ENCODE measurements at regions not wholly inside any gene's neighbourhood (a gene's known extent, or its start where the extent isn't known, plus 50 kb on each side); places are given as distances from the start of the nearest gene placed in this dataset.
"Not testable (repeated sequence)": the region's sequence is repeated elsewhere in the genome, so short reads cannot be mapped to it uniquely, and the experiment has no call there.

- no peaks in the 10 kb centered on the region for H3K9me3 ChIP-seq (ENCODE audit: low read length)
Observed at GRCh38 chr3:29026286-29026685, 254.6 kb upstream of the RBMS3 start.

GRCh38 chr3:29026959-29027358 is 253.9 kb upstream of the RBMS3 start:
- Histone ChIP-seq H3K27me3 (ENCODE audit: insufficient read depth, low read length) (no peaks in the 10 kb centered on the region), H3K36me3 (ENCODE audit: insufficient read depth, low read length) (no peaks in the 10 kb centered on the region), H2AFZ (ENCODE audit: low read depth, low read length) (no peak overlapping the region)

More at GRCh38 chr3:29026286-29026685, 254.6 kb upstream of the RBMS3 start:
- no peaks in the 10 kb centered on the region for H3K36me3 ChIP-seq (ENCODE audit: insufficient read depth, low read length)
- H2AFZ ChIP-seq (ENCODE audit: low read depth, low read length): no peak overlapping the region
- H3K4me1 ChIP-seq (ENCODE audit: insufficient read depth, low read length): no peaks in the 10 kb centered on the region
- H3K4me3 ChIP-seq (ENCODE audit: low read length): no peak overlapping the region
- no peaks in the 10 kb centered on the region for H3K27me3 ChIP-seq (ENCODE audit: insufficient read depth, low read length)

GRCh38 chr3:29031175-29031574 is 249.7 kb upstream of the RBMS3 start:
- H3K4me3 ChIP-seq (ENCODE audit: low read length); H3K27me3 ChIP-seq (ENCODE audit: insufficient read depth, low read length); H3K4me1 ChIP-seq (ENCODE audit: insufficient read depth, low read length); H3K36me3 ChIP-seq (ENCODE audit: insufficient read depth, low read length); H3K9me3 ChIP-seq (ENCODE audit: low read length); H2AFZ ChIP-seq (ENCODE audit: low read depth, low read length): not testable (repeated sequence)

More at GRCh38 chr3:29026959-29027358, 253.9 kb upstream of the RBMS3 start:
- Histone ChIP-seq H3K4me1 (ENCODE audit: insufficient read depth, low read length) (no peaks in the 10 kb centered on the region), H3K4me3 (ENCODE audit: low read length) (no peak overlapping the region), H3K9me3 (ENCODE audit: low read length) (no peaks in the 10 kb centered on the region)

GRCh38 chr3:29033511-29033910 is 247.4 kb upstream of the RBMS3 start:
- Histone ChIP-seq H3K4me1 (ENCODE audit: insufficient read depth, low read length) (no peaks in the 10 kb centered on the region), H3K9me3 (ENCODE audit: low read length) (no peaks in the 10 kb centered on the region), H3K36me3 (ENCODE audit: insufficient read depth, low read length) (no peaks in the 10 kb centered on the region), H3K27me3 (ENCODE audit: insufficient read depth, low read length) (no peaks in the 10 kb centered on the region), H2AFZ (ENCODE audit: low read depth, low read length) (no peak overlapping the region), H3K4me3 (ENCODE audit: low read length) (no peak overlapping the region)

GRCh38 chr3:29050155-29050554 is 230.7 kb upstream of the RBMS3 start:
- H3K36me3 ChIP-seq (ENCODE audit: insufficient read depth, low read length): no peaks in the 10 kb centered on the region
- H3K27me3 ChIP-seq (ENCODE audit: insufficient read depth, low read length): no peaks in the 10 kb centered on the region

GRCh38 chr3:29057326-29057725 is 223.5 kb upstream of the RBMS3 start:
- no peaks in the 10 kb centered on the region for H3K9me3 ChIP-seq (ENCODE audit: low read length)
- H3K36me3 ChIP-seq (ENCODE audit: insufficient read depth, low read length): no peaks in the 10 kb centered on the region
- H3K4me3 ChIP-seq (ENCODE audit: low read length): no peak overlapping the region
- no peaks in the 10 kb centered on the region for H3K27me3 ChIP-seq (ENCODE audit: insufficient read depth, low read length)
- H3K4me1 ChIP-seq (ENCODE audit: insufficient read depth, low read length): no peaks in the 10 kb centered on the region
- no peak overlapping the region for H2AFZ ChIP-seq (ENCODE audit: low read depth, low read length)

More at GRCh38 chr3:29050155-29050554, 230.7 kb upstream of the RBMS3 start:
- no peak overlapping the region for H3K4me3 ChIP-seq (ENCODE audit: low read length)
- no peaks in the 10 kb centered on the region for H3K4me1 ChIP-seq (ENCODE audit: insufficient read depth, low read length)
- no peaks in the 10 kb centered on the region for H3K9me3 ChIP-seq (ENCODE audit: low read length)
- no peak overlapping the region for H2AFZ ChIP-seq (ENCODE audit: low read depth, low read length)

- Histone ChIP-seq H3K9me3 (ENCODE audit: low read length) (no peaks in the 10 kb centered on the region), H3K27me3 (ENCODE audit: insufficient read depth, low read length) (no peaks in the 10 kb centered on the region), H3K4me3 (ENCODE audit: low read length) (no peak overlapping the region), H3K36me3 (ENCODE audit: insufficient read depth, low read length) (no peaks in the 10 kb centered on the region), H2AFZ (ENCODE audit: low read depth, low read length) (no peak overlapping the region), H3K4me1 (ENCODE audit: insufficient read depth, low read length) (peaks cover 20% of the 10 kb centered on the region)
Observed at GRCh38 chr3:29064085-29064484, 216.8 kb upstream of the RBMS3 start.

GRCh38 chr3:29065211-29065785 is 215.6 kb upstream of the RBMS3 start:
- H3K36me3 ChIP-seq (ENCODE audit: insufficient read depth, low read length): no peaks in the 10 kb centered on the region
- H3K9me3 ChIP-seq (ENCODE audit: low read length): no peaks in the 10 kb centered on the region
- H3K27me3 ChIP-seq (ENCODE audit: insufficient read depth, low read length): no peaks in the 10 kb centered on the region
- H3K4me1 ChIP-seq (ENCODE audit: insufficient read depth, low read length): peaks cover 20% of the 10 kb centered on the region
- no peak overlapping the region for H2AFZ ChIP-seq (ENCODE audit: low read depth, low read length)
- no peak overlapping the region for H3K4me3 ChIP-seq (ENCODE audit: low read length)

GRCh38 chr3:29067007-29067406 is 213.9 kb upstream of the RBMS3 start:
- Histone ChIP-seq H3K9me3 (ENCODE audit: low read length) (no peaks in the 10 kb centered on the region), H3K4me1 (ENCODE audit: insufficient read depth, low read length) (peaks cover 20% of the 10 kb centered on the region), H2AFZ (ENCODE audit: low read depth, low read length) (no peak overlapping the region), H3K36me3 (ENCODE audit: insufficient read depth, low read length) (no peaks in the 10 kb centered on the region), H3K27me3 (ENCODE audit: insufficient read depth, low read length) (no peaks in the 10 kb centered on the region), H3K4me3 (ENCODE audit: low read length) (no peak overlapping the region)

- Histone ChIP-seq H3K27me3 (ENCODE audit: insufficient read depth, low read length) (no peaks in the 10 kb centered on the region), H3K4me3 (ENCODE audit: low read length) (no peak overlapping the region), H2AFZ (ENCODE audit: low read depth, low read length) (no peak overlapping the region)
Observed at GRCh38 chr3:29070959-29071634, 209.8 kb upstream of the RBMS3 start.

GRCh38 chr3:29072611-29073010 is 208.3 kb upstream of the RBMS3 start:
- no peaks in the 10 kb centered on the region for H3K4me1 ChIP-seq (ENCODE audit: insufficient read depth, low read length)

More at GRCh38 chr3:29070959-29071634, 209.8 kb upstream of the RBMS3 start:
- Histone ChIP-seq H3K9me3 (ENCODE audit: low read length) (no peaks in the 10 kb centered on the region), H3K36me3 (ENCODE audit: insufficient read depth, low read length) (no peaks in the 10 kb centered on the region), H3K4me1 (ENCODE audit: insufficient read depth, low read length) (no peaks in the 10 kb centered on the region)

GRCh38 chr3:29077356-29077755 is 203.5 kb upstream of the RBMS3 start:
- Histone ChIP-seq H2AFZ (ENCODE audit: low read depth, low read length) (no peak overlapping the region), H3K36me3 (ENCODE audit: insufficient read depth, low read length) (no peaks in the 10 kb centered on the region), H3K27me3 (ENCODE audit: insufficient read depth, low read length) (no peaks in the 10 kb centered on the region), H3K4me1 (ENCODE audit: insufficient read depth, low read length) (no peaks in the 10 kb centered on the region), H3K4me3 (ENCODE audit: low read length) (no peak overlapping the region), H3K9me3 (ENCODE audit: low read length) (no peaks in the 10 kb centered on the region)

More at GRCh38 chr3:29072611-29073010, 208.3 kb upstream of the RBMS3 start:
- H3K9me3 ChIP-seq (ENCODE audit: low read length): no peaks in the 10 kb centered on the region
- no peak overlapping the region for H2AFZ ChIP-seq (ENCODE audit: low read depth, low read length)
- no peaks in the 10 kb centered on the region for H3K27me3 ChIP-seq (ENCODE audit: insufficient read depth, low read length)
- H3K4me3 ChIP-seq (ENCODE audit: low read length): no peak overlapping the region
- no peaks in the 10 kb centered on the region for H3K36me3 ChIP-seq (ENCODE audit: insufficient read depth, low read length)

- H3K9me3 ChIP-seq (ENCODE audit: low read length): no peaks in the 10 kb centered on the region
- H3K4me3 ChIP-seq (ENCODE audit: low read length): no peak overlapping the region
- H3K4me1 ChIP-seq (ENCODE audit: insufficient read depth, low read length): no peaks in the 10 kb centered on the region
- no peaks in the 10 kb centered on the region for H3K27me3 ChIP-seq (ENCODE audit: insufficient read depth, low read length)
- no peak overlapping the region for H2AFZ ChIP-seq (ENCODE audit: low read depth, low read length)
- H3K36me3 ChIP-seq (ENCODE audit: insufficient read depth, low read length): no peaks in the 10 kb centered on the region
Observed at GRCh38 chr3:29079358-29079757, 201.5 kb upstream of the RBMS3 start.

- no peaks in the 10 kb centered on the region for H3K4me1 ChIP-seq (ENCODE audit: insufficient read depth, low read length)
- no peaks in the 10 kb centered on the region for H3K9me3 ChIP-seq (ENCODE audit: low read length)
- H3K4me3 ChIP-seq (ENCODE audit: low read length): no peak overlapping the region
- no peaks in the 10 kb centered on the region for H3K36me3 ChIP-seq (ENCODE audit: insufficient read depth, low read length)
- no peak overlapping the region for H2AFZ ChIP-seq (ENCODE audit: low read depth, low read length)
- no peaks in the 10 kb centered on the region for H3K27me3 ChIP-seq (ENCODE audit: insufficient read depth, low read length)
Observed at GRCh38 chr3:29080967-29081366, 199.9 kb upstream of the RBMS3 start.

Data from neuron (in vitro differentiated cells).